ENCODE measurements at regions not wholly inside any gene's neighbourhood (a gene's known extent, or its start where the extent isn't known, plus 50 kb on each side); places are given as distances from the start of the nearest gene placed in this dataset.
"Not testable (repeated sequence)": the region's sequence is repeated elsewhere in the genome, so short reads cannot be mapped to it uniquely, and the experiment has no call there.

DNA sequence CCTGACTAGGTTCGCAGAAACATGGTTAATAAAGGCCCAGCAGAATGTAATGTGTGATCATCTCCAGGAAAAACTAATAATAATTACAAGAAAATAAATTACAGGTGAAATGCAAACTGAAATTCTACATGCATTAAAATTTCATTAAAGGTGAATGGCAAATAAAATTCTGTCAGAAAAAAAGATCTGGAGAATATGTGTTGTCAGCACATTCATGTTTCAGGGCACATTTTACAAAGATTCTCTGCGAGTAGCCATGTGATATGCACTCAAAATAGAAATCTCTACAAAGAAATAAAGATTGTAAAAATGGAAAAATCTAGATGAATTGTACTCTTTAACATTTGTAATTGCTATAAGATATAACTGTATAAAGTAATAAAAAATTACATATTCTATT is 765.2 kb downstream of the TMEM121 start:
- Histone ChIP-seq H3K27ac (no peak overlapping the region), H3K4me3 (no peak overlapping the region), H3K9me3 (replicated peaks in 1 of 3) (no peaks in the 10 kb centered on the region), H3K4me1 (replicated peaks in 1 of 2) (no peaks in the 10 kb centered on the region), H3K27me3 (no peaks in the 10 kb centered on the region), H3K36me3 (replicated peaks in 1 of 2) (no peaks in the 10 kb centered on the region)
- no peak for DNase-seq
- intact Hi-C loops (cut with DNase I): no loop called here
- 45 to 79% (median 64%) methylated on average over 2 of the region's 2 CpGs for WGBS, 4 donors
- no peak for TF ChIP-seq POLR2A (IDR thresholded peaks at IDR 0.05)
- TF ChIP-seq, protein P1, sequence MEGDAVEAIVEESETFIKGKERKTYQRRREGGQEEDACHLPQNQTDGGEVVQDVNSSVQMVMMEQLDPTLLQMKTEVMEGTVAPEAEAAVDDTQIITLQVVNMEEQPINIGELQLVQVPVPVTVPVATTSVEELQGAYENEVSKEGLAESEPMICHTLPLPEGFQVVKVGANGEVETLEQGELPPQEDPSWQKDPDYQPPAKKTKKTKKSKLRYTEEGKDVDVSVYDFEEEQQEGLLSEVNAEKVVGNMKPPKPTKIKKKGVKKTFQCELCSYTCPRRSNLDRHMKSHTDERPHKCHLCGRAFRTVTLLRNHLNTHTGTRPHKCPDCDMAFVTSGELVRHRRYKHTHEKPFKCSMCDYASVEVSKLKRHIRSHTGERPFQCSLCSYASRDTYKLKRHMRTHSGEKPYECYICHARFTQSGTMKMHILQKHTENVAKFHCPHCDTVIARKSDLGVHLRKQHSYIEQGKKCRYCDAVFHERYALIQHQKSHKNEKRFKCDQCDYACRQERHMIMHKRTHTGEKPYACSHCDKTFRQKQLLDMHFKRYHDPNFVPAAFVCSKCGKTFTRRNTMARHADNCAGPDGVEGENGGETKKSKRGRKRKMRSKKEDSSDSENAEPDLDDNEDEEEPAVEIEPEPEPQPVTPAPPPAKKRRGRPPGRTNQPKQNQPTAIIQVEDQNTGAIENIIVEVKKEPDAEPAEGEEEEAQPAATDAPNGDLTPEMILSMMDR (IDR thresholded peaks at IDR 0.05): no peak

DNA sequence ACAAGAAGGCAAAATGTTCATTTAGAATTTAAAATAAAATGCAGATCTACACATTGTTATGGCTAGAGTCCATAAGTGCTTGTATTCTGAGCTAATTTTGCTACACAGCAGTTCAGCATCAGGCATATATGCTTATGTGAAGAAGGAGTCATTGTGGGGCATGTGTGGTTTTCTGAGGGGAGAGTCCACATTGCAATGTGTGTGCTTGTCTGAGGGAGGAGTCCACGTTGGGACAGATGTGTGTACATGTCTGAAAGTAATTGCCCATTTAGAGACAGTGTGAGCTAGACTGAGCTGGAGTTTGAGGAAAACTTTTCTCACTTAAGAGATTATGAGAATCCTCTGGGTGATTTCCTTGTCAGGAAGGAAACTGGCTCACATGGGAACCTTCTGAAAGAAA is 767.9 kb downstream of the TMEM121 start:
- intact Hi-C loops (cut with DNase I): no loop called here
- Histone ChIP-seq H3K9me3 (replicated peaks in 1 of 3) (no peaks in the 10 kb centered on the region), H3K4me1 (replicated peaks in 1 of 2) (no peaks in the 10 kb centered on the region), H3K4me3 (no peak overlapping the region), H3K27me3 (no peaks in the 10 kb centered on the region), H3K27ac (no peak overlapping the region), H3K36me3 (replicated peaks in 1 of 2) (no peaks in the 10 kb centered on the region)
- DNase-seq: no peak
- TF ChIP-seq, protein P1 (IDR thresholded peaks at IDR 0.05): no peak
- no peak for TF ChIP-seq POLR2A (IDR thresholded peaks at IDR 0.05)
- 0 to 9% (median 6%) methylated on average over 1 of the region's 1 CpG for WGBS, 4 donors

DNA sequence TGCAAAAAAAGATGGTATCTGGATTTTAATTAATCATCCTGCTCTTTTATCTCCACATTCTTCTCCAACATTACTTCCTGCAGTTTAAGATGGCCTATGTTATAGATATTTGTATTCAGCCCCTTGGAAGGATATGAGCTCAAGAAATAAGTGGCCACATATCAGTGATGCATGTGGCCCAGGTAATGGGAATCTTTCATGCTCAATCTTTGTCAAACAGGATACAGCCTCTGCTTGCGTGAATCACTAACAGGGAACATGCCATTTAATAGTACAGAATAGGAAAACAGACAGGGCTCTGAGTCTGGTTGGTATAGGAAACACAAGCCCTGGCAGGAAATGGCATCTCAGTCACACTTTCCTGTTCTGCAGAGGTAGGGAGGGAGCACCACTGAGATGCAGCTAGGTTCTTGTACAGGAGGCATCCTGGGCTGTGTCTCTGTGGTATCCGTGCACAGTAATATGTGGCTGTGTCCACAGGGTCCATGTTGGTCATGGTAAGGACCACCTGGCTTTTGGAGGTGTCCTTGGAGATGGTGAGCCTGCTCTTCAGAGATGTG is 774.6 kb downstream of the TMEM121 start:
- WGBS, 4 donors: 28 to 65% (median 54%) methylated on average over 2 of the region's 2 CpGs
- peaks cover 16% of the 10 kb centered on the region for H3K27me3 ChIP-seq
- DNase-seq; H3K27ac ChIP-seq; H3K4me1 ChIP-seq (replicated peaks in 1 of 2); H3K4me3 ChIP-seq; intact Hi-C loops (cut with DNase I); H3K9me3 ChIP-seq (replicated peaks in 1 of 3); H3K36me3 ChIP-seq (replicated peaks in 1 of 2): not testable (repeated sequence)

DNA sequence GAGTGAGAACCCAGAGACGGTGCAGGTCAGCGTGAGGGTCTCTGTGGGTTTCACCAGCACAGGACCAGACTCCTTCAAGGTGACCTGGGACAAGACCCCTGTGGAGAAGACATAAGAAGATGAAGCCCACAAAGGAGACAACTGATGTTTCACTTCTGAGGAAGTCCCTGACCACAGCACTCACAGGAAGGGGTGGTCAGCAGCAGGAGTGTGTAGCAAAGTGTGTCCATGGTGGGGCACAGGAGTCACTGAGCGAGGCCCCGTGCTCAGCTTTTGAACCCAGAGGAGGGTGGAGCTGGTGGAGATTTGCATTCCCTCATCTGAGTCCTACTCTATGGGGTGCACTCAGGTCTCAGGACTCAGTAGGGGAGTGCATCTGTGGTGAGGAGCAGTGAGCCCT is 775.2 kb downstream of the TMEM121 start:
- H3K27ac ChIP-seq; H3K4me3 ChIP-seq; intact Hi-C loops (cut with DNase I); H3K9me3 ChIP-seq (replicated peaks in 1 of 3); DNase-seq; H3K36me3 ChIP-seq (replicated peaks in 1 of 2); H3K4me1 ChIP-seq (replicated peaks in 1 of 2): not testable (repeated sequence)
- peaks cover 16% of the 10 kb centered on the region for H3K27me3 ChIP-seq
- 57 to 72% (median 64%) methylated on average over 3 to 4 of the region's 4 CpGs for WGBS, 4 donors

DNA sequence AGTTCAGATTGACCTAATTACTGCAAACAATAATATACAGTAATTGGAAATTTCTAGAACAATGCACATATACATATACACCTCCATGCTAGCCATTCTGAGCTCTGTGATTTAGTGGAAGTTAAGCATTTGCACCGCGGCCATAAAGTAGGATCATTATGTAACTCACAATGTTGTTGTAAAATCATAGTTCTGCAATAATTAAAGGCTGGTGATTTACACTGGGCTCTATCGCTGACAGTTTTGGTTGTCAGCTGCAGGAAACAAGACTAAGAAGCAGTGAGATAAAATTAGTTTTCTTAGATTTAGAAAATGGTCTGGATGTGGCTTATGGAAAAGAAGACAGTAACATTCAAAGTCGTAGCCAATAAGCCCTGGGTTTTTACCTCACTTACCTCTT is 776.3 kb downstream of the TMEM121 start:
- H3K27ac ChIP-seq: no peak overlapping the region
- TF ChIP-seq, protein P1 (IDR thresholded peaks at IDR 0.05): no peak
- TF ChIP-seq POLR2A (IDR thresholded peaks at IDR 0.05): no peak
- H3K4me1 ChIP-seq (replicated peaks in 1 of 2): no peaks in the 10 kb centered on the region
- H3K4me3 ChIP-seq: no peak overlapping the region
- no peak for DNase-seq
- H3K9me3 ChIP-seq (replicated peaks in 1 of 3): no peaks in the 10 kb centered on the region
- WGBS, 4 donors: 46 to 53% (median 51%) methylated on average over 4 of the region's 4 CpGs
- intact Hi-C loops (cut with DNase I): no loop called here
- no peaks in the 10 kb centered on the region for H3K36me3 ChIP-seq (replicated peaks in 1 of 2)
- H3K27me3 ChIP-seq: peaks cover 16% of the 10 kb centered on the region
